Heart right ventricle (tissue), 16 donors: ENCODE measurements at regions not wholly inside any gene's neighbourhood (a gene's known extent, or its start where the extent isn't known, plus 50 kb on each side); places are given as distances from the start of the nearest gene placed in this dataset.

Experiments
- ATAC-seq, 8 donors: fragments of 200-7000 bp; cut with Tn5 transposase; one replicate each; pipeline ENCODE4 v1.9.1; 2020; ENCODE audit warnings: mild to moderate bottlenecking in 8 of 8, moderate library complexity in 8 of 8, moderate number of reproducible peaks in 1 of 8
- DNase-seq, 2 donors: peaks; one replicate each; pipeline ENCODE4 v3.0.0-alpha.2; 2020
- H3K27ac ChIP-seq, 10 donors: fragments of 200-600 bp; sonication (generic) in 2 of 10; one replicate each; pipeline versions ENCODE4 v1.5.0 to v1.8.0; 2020 to 2022; ENCODE audit warnings: mild to moderate bottlenecking in 3 of 10
- H3K27me3 ChIP-seq, 7 donors: fragments of 200-600 bp; one replicate each; pipeline ENCODE4 v1.8.0; 2021 to 2022; ENCODE audit warnings: mild to moderate bottlenecking in 2 of 7
- H3K36me3 ChIP-seq, 9 donors: fragments of 200-600 bp; sonication (generic) in 1 of 9; one replicate each; pipeline versions ENCODE4 v1.5.0 to v1.8.0; 2020 to 2022; ENCODE audit warnings: mild to moderate bottlenecking in 2 of 9
- H3K4me1 ChIP-seq, 9 donors: fragments of 200-600 bp; sonication (generic) in 1 of 9; one replicate each; pipeline versions ENCODE4 v1.5.0 to v1.8.0; 2020 to 2022; ENCODE audit warnings: mild to moderate bottlenecking in 4 of 9
- H3K4me3 ChIP-seq, 10 donors: fragments of 200-600 bp; sonication (generic) in 2 of 10; one replicate each; pipeline versions ENCODE4 v1.5.0 to v1.8.0; 2020 to 2022; ENCODE audit warnings: mild to moderate bottlenecking in 7 of 10, moderate library complexity in 2 of 10
- H3K9me3 ChIP-seq, 11 donors: fragments of 200-600 bp in 10 of 11; sonication (generic) in 2 of 11; one replicate each; pipeline versions ENCODE4 v1.5.0 to v1.8.0; 2013 to 2022; ENCODE audit warnings: mild to moderate bottlenecking in 2 of 11, control low read depth in 1 of 11, moderate library complexity in 1 of 11
- CTCF ChIP-seq, 9 donors: fragments of 200-600 bp; sonication (generic) in 2 of 9; IDR thresholded peaks; one replicate each; pipeline versions ENCODE4 v1.5.0 to v1.8.0; 2021 to 2022; ENCODE audit warnings: antibody characterized with exemption in 9 of 9, mild to moderate bottlenecking in 5 of 9, moderate library complexity in 1 of 9
- WGBS, 2 donors: extraction: QIAGEN DNeasy Blood & Tissue Kit; methylation state at CpG; one replicate each; pipeline ENCODE4 v1.1.7; 2013; ENCODE audit warnings: inconsistent platforms in 1 of 2; 5-methylcytosine and 5-hydroxymethylcytosine counted together
- intact Hi-C, 10 donors: fragments of 100-400 bp; cut with DNase I; formaldehyde crosslinking; loops; one replicate each; pipeline versions ENCODE4 v1.11.1 to v1.14.2; 2022
- donor health status: Arrhythmogenic right ventricular cardiomyopathy.
- donor health status: ischemic (EF 13 %, LVEDD 7.1; RV severe dilation, severe dysfunction).
- donor health status: healthy with polysubstance abuse.
- donor health status: DM: no; HTN: yes; CAD: no.
- donor health status: DM: no; HTN: no; CAD: no.
- donor health status: ischemic (EF 25% LVEDD 6.9; RV normal size, moderate dysfunction).
- donor health status: ischemic (EF 25% LVEDD 5.7; RV mildly dilated, moderate dysfunction).
- donor health status: healthy.
- donor health status: DM: yes; HTN: yes; CAD: no.
- donor health status: Ischemic cardiomyopathy.
- donor health status: ischemic (EF 35%, LVEDD 5.7; RV mildly dilated, moderate dysfunction).
- donor health status: nonischemic (EF 11% LVEDD 7.7; RV severe dilation, severe dysfunction).
- donor health status: DM: yes; HTN: yes; CAD: no.
- donor health status: PGD.
- donor health status: ischemic (EF 29% LVEDD 5.4; RV normal size, mild dysfunction).
- donor health status: nonischemic (EF 23%, LVEDD 6.1; RV moderate dilation, normal function).

- H3K4me3 ChIP-seq = no peak overlapping the region
- DNase-seq (no peak), ATAC-seq (no peak)
- no peaks in the 10 kb centered on the region for H3K27me3 ChIP-seq
- TF ChIP-seq CTCF (IDR thresholded peaks at IDR 0.05) = no peak
- 68 to 83% methylated on average over 1 of the region's 1 CpG for WGBS, 2 donors
- H3K36me3 ChIP-seq = no peaks in the 10 kb centered on the region
- no peaks in the 10 kb centered on the region for H3K9me3 ChIP-seq
- intact Hi-C loops = no loop called here
- H3K27ac ChIP-seq = no peak overlapping the region
- H3K4me1 ChIP-seq = peaks cover 0 to 1% (median 0%) of the 10 kb centered on the region in 9 donors
These were observed 98.2 kb downstream of the SOCS6 start for GRCh38 chr18:70387027-70387426.

- H3K4me3 ChIP-seq = no peak overlapping the region
- no peaks in the 10 kb centered on the region for H3K9me3 ChIP-seq
- ATAC-seq (no peak), DNase-seq (no peak)
- TF ChIP-seq CTCF (IDR thresholded peaks at IDR 0.05) = no peak
- no peaks in the 10 kb centered on the region for H3K27me3 ChIP-seq
- no peaks in the 10 kb centered on the region for H3K36me3 ChIP-seq
- 85 to 94% methylated on average over 3 of the region's 3 CpGs for WGBS, 2 donors
- intact Hi-C loops = no loop called here
- H3K27ac ChIP-seq = no peak overlapping the region
- H3K4me1 ChIP-seq = peaks cover 0 to 5% (median 0%) of the 10 kb centered on the region in 9 donors
These were observed 97.7 kb downstream of the SOCS6 start for GRCh38 chr18:70386582-70386981.

GRCh38 chr18:70385474-70385873 is 96.6 kb downstream of the SOCS6 start:
- Histone ChIP-seq H3K9me3 (no peaks in the 10 kb centered on the region), H3K36me3 (no peaks in the 10 kb centered on the region), H3K27me3 (no peaks in the 10 kb centered on the region), H3K4me1 (peaks cover 0 to 5% (median 0%) of the 10 kb centered on the region in 9 donors), H3K27ac (no peak overlapping the region), H3K4me3 (no peak overlapping the region)
- TF ChIP-seq CTCF (IDR thresholded peaks at IDR 0.05) = no peak
- intact Hi-C loops = no loop called here
- no peak for DNase-seq
- no peak for ATAC-seq

GRCh38 chr18:70384181-70384790 is 95.4 kb downstream of the SOCS6 start:
- no peaks in the 10 kb centered on the region for H3K36me3 ChIP-seq
- no peak for TF ChIP-seq CTCF (IDR thresholded peaks at IDR 0.05)
- no peak overlapping the region for H3K27ac ChIP-seq
- ATAC-seq (no peak), DNase-seq (no peak)
- intact Hi-C loops = no loop called here
- H3K27me3 ChIP-seq = no peaks in the 10 kb centered on the region
- 69 to 77% methylated on average over 6 of the region's 6 CpGs for WGBS, 2 donors
- H3K9me3 ChIP-seq = no peaks in the 10 kb centered on the region
- H3K4me1 ChIP-seq = peaks cover 0 to 5% (median 0%) of the 10 kb centered on the region in 9 donors
- no peak overlapping the region for H3K4me3 ChIP-seq
